Natural killer cell (primary cell): ENCODE measurements at regions not wholly inside any gene's neighbourhood (a gene's known extent, or its start where the extent isn't known, plus 50 kb on each side); places are given as distances from the start of the nearest gene placed in this dataset.

Source experiments
- ATAC-seq, 3 donors: fragments of 150-1000 bp in 2 of 3; fragments of 200-7000 bp in 1 of 3; cut with Tn5 transposase; 1 replicate in 1 of 3; 2 replicates in 2 of 3; pipeline ENCODE4 v1.10.0; 2021; ENCODE audit warnings: mild to moderate bottlenecking in 2 of 3, moderate library complexity in 2 of 3
- DNase-seq, 2 donors: peaks; one replicate each; pipeline versions ENCODE4 v3.0.0 to v3.0.0-alpha.2; 2013 to 2021; ENCODE audit warnings: mixed read lengths in 1 of 2
- H3K27ac ChIP-seq: one replicate; pipeline ENCODE4 v1.5.1; 2013; ENCODE audit warnings: mild to moderate bottlenecking, low read length
- H3K27me3 ChIP-seq: one replicate; pipeline ENCODE4 v1.6.1; 2013; ENCODE audit warnings: low read length; ENCODE audit not compliant: control insufficient read depth, insufficient read depth
- H3K36me3 ChIP-seq: one replicate; pipeline ENCODE4 v1.6.1; 2013; ENCODE audit warnings: low read length; ENCODE audit not compliant: control insufficient read depth, insufficient read depth
- H3K4me1 ChIP-seq: one replicate; pipeline ENCODE4 v1.6.1; 2013; ENCODE audit warnings: low read length; ENCODE audit not compliant: control insufficient read depth, insufficient read depth
- H3K4me3 ChIP-seq: one replicate; pipeline ENCODE4 v1.5.1; 2013; ENCODE audit warnings: low read length
- H3K9me3 ChIP-seq: one replicate; pipeline ENCODE4 v1.6.1; 2013; ENCODE audit warnings: low read length; ENCODE audit not compliant: control insufficient read depth, insufficient read depth
- H3K27ac Mint-ChIP-seq, 2 donors: one replicate each; pipeline ENCODE4 v1.8.0; 2022; ENCODE audit warnings: mild to moderate bottlenecking in 2 of 2, mixed read lengths in 2 of 2, moderate library complexity in 1 of 2
- H3K27me3 Mint-ChIP-seq, 2 donors: one replicate each; pipeline ENCODE4 v1.8.0; 2022; ENCODE audit warnings: low read depth in 2 of 2, mixed read lengths in 2 of 2
- H3K36me3 Mint-ChIP-seq: one replicate; pipeline ENCODE4 v1.8.0; 2022; ENCODE audit warnings: mixed read lengths
- H3K4me1 Mint-ChIP-seq, 2 donors: one replicate each; pipeline ENCODE4 v1.8.0; 2022; ENCODE audit warnings: mixed read lengths in 2 of 2
- H3K4me3 Mint-ChIP-seq: one replicate; pipeline ENCODE4 v1.8.0; 2022; ENCODE audit warnings: mild to moderate bottlenecking, moderate library complexity, mixed read lengths
- H3K9me3 Mint-ChIP-seq, 2 donors: one replicate each; pipeline ENCODE4 v1.8.0; 2022; ENCODE audit warnings: mixed read lengths in 2 of 2
- WGBS: methylation state at CpG from one replicate; pipeline ENCODE4 v1.1.7; 2013; ENCODE audit warnings: missing lambda C conversion rate; ENCODE audit not compliant: insufficient coverage; 5-methylcytosine and 5-hydroxymethylcytosine counted together
- intact Hi-C: fragments of 100-400 bp; cut with micrococcal nuclease; formaldehyde crosslinking; loops from one replicate; pipeline ENCODE4 v1.14.2; 2022
- TF ChIP-seq, protein P1 (sequence below): fragments of 200-600 bp; IDR thresholded peaks from one replicate; pipeline ENCODE4 v1.8.0; 2022; ENCODE audit warnings: antibody characterized with exemption

DNA sequence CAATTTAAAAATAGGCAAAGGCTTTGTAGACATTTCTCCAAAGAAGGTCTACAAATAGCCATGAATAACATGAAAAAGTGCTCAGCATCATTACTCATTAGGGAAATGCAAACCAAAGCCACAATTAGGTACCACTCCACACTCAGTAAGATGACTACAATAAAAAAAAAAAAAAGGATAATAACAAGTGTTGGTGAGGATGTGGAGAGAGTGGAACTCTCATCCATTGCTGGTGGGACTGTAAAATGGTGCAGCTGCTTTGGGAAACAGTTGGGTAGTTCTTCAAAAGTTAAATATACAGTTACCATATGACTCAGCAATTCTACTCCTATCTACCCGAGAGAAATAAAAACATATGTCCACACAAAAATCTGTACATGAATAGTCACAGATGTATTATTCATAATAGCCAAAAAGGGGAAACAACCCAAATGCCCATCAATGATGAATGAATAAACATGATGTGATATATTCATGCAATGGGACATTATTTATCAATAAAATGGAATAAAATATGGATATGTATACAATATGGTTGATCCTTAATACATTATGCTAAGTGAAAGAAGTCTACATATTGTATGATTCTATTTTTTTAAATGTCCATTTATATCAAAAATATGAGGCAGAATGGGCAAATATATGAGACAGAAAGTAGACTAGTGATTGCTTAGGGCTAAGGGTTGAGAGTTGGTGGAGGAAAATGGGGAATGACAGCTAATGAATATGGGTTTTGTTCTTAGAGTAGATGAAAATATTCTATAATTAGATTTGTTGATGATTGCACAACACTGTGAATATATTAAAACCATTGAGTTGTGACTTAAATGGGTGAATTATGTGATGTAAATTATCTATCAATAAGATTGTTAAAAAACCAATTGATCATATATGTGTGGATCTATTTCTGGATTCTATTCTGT lies 66.1 kb upstream of the SMAD3 start:
- H3K4me3 Mint-ChIP-seq: no peak overlapping the region

GRCh38 chr15:67000896-67001295 lies 64.5 kb upstream of the SMAD3 start:
- TF ChIP-seq, protein P1, sequence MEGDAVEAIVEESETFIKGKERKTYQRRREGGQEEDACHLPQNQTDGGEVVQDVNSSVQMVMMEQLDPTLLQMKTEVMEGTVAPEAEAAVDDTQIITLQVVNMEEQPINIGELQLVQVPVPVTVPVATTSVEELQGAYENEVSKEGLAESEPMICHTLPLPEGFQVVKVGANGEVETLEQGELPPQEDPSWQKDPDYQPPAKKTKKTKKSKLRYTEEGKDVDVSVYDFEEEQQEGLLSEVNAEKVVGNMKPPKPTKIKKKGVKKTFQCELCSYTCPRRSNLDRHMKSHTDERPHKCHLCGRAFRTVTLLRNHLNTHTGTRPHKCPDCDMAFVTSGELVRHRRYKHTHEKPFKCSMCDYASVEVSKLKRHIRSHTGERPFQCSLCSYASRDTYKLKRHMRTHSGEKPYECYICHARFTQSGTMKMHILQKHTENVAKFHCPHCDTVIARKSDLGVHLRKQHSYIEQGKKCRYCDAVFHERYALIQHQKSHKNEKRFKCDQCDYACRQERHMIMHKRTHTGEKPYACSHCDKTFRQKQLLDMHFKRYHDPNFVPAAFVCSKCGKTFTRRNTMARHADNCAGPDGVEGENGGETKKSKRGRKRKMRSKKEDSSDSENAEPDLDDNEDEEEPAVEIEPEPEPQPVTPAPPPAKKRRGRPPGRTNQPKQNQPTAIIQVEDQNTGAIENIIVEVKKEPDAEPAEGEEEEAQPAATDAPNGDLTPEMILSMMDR: no peak
- Histone ChIP-seq H3K36me3 (no peaks in the 10 kb centered on the region), H3K9me3 (no peaks in the 10 kb centered on the region), H3K27ac (no peak overlapping the region), H3K4me3 (no peak overlapping the region), H3K4me1 (no peaks in the 10 kb centered on the region), H3K27me3 (no peaks in the 10 kb centered on the region)
- no peak overlapping the region for H3K27ac Mint-ChIP-seq
- no peak overlapping the region for H3K4me3 Mint-ChIP-seq
- peaks cover 6 to 15% of the 10 kb centered on the region in 2 donors for H3K27me3 Mint-ChIP-seq
- intact Hi-C loops: no loop called here
- H3K36me3 Mint-ChIP-seq: no peaks in the 10 kb centered on the region
- H3K9me3 Mint-ChIP-seq: no peaks in the 10 kb centered on the region
- H3K4me1 Mint-ChIP-seq: no peaks in the 10 kb centered on the region
- ATAC-seq (no peak), DNase-seq (no peak)
- WGBS: 94% methylated on average over 14 of the region's 14 CpGs

More for the DNA sequence above, 66.1 kb upstream of the SMAD3 start:
- no peaks in the 10 kb centered on the region for H3K4me1 Mint-ChIP-seq
- intact Hi-C loops: no loop called here
- ATAC-seq (no peak), DNase-seq (no peak)
- H3K27me3 Mint-ChIP-seq: peaks cover 6 to 15% of the 10 kb centered on the region in 2 donors
- TF ChIP-seq, protein P1: no peak
- no peaks in the 10 kb centered on the region for H3K9me3 Mint-ChIP-seq
- Histone ChIP-seq H3K9me3 (no peaks in the 10 kb centered on the region), H3K36me3 (no peaks in the 10 kb centered on the region), H3K4me3 (no peak overlapping the region), H3K27ac (no peak overlapping the region), H3K27me3 (no peaks in the 10 kb centered on the region), H3K4me1 (no peaks in the 10 kb centered on the region)
- H3K27ac Mint-ChIP-seq: no peak overlapping the region
- no CpG with 5 or more reads among the region's 1 CpG for WGBS
- no peaks in the 10 kb centered on the region for H3K36me3 Mint-ChIP-seq

- TF ChIP-seq, protein P1: no peak
- H3K27ac Mint-ChIP-seq: no peak overlapping the region
Measured at GRCh38 chr15:67002368-67002767, 63.0 kb upstream of the SMAD3 start.

More at GRCh38 chr15:67002368-67002767, 63.0 kb upstream of the SMAD3 start:
- DNase-seq (no peak), ATAC-seq (no peak)
- no peak overlapping the region for H3K27ac ChIP-seq
- H3K9me3 ChIP-seq: no peaks in the 10 kb centered on the region
- Mint-ChIP-seq H3K4me3 (no peak overlapping the region), H3K9me3 (no peaks in the 10 kb centered on the region), H3K27me3 (peaks cover 6 to 15% of the 10 kb centered on the region in 2 donors), H3K36me3 (no peaks in the 10 kb centered on the region), H3K4me1 (no peaks in the 10 kb centered on the region)
- no peaks in the 10 kb centered on the region for H3K4me1 ChIP-seq
- no peak overlapping the region for H3K4me3 ChIP-seq
- H3K36me3 ChIP-seq: no peaks in the 10 kb centered on the region
- intact Hi-C loops: no loop called here
- H3K27me3 ChIP-seq: no peaks in the 10 kb centered on the region
